Hypothalamus (tissue), 51 donors: ENCODE measurements at regions not wholly inside any gene's neighbourhood (a gene's known extent, or its start where the extent isn't known, plus 50 kb on each side); places are given as distances from the start of the nearest gene placed in this dataset.
"Not testable (repeated sequence)": the region's sequence is repeated elsewhere in the genome, so short reads cannot be mapped to it uniquely, and the experiment has no call there.

Experiments used
- DNase-seq, 51 donors: peaks; one replicate each; lab custom pipeline; 2025; lab: John Stamatoyannopoulos, UW

GRCh38 chr19:34576292-34576691 lies 94.7 kb downstream of the WTIP start:
- DNase-seq = no peak

- DNase-seq = no peak
Observed at GRCh38 chr19:34575206-34575605, 93.6 kb downstream of the WTIP start.

- DNase-seq = no peak
Observed at GRCh38 chr19:34574704-34575103, 93.1 kb downstream of the WTIP start.

- DNase-seq = no peak
Observed at GRCh38 chr19:34573226-34573864, 91.8 kb downstream of the WTIP start.

- DNase-seq = not testable (repeated sequence)
Observed at GRCh38 chr19:34570140-34570539, 88.6 kb downstream of the WTIP start.

GRCh38 chr19:34562344-34562743 lies 80.8 kb downstream of the WTIP start:
- not testable (repeated sequence) for DNase-seq
